HG03066 (cell line): ENCODE measurements at regions not wholly inside any gene's neighbourhood (a gene's known extent, or its start where the extent isn't known, plus 50 kb on each side); places are given as distances from the start of the nearest gene placed in this dataset.
"Not testable (repeated sequence)": the region's sequence is repeated elsewhere in the genome, so short reads cannot be mapped to it uniquely, and the experiment has no call there.

Experiments
- ATAC-seq: cut with Tn5 transposase; IDR thresholded peaks from one replicate; pipeline ENCODE4 v1.9.1; 2021; ENCODE audit warnings: low read depth; ENCODE audit not compliant: unreplicated experiment

DNA sequence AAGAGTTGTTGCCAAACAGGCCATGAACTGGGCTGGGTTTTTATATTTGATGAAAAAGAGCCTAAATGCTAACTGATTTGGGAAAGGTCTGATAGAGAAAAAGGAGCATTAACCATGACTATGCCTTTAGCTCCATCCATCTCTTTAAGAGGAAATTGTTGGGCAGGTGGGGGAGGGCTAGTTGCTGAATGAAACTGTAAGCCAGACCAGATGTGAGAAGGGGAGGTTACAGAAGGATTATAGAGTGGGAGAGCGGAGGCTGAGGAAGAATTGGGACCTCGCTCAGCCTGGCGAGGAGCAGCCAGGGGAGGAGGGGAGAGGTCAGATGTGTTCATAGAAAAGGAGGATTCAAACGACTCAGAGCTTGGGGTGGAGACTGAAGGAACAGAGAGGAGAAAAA lies 74.9 kb upstream of the OTUD4 start:
- ATAC-seq, result not testable (repeated sequence)

DNA sequence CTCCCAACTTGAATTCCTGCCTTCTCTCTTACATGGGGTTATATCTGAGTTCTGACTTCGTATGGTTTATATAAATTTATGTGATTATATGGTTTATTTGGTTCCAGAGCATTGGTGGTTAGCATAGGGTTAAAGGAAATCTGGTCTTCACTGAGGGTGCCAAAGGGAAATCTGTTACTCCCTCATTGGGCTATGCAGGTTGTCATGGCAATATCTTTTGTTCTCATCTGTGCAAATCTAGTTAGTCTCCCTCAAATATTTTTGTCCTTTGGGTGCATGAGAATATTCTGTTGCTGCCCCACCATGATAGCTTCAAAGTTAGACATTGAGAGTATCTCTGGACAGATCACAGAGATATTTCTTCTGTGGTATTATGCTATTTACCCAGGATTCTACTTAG lies 71.8 kb upstream of the OTUD4 start:
- no peak for ATAC-seq

DNA sequence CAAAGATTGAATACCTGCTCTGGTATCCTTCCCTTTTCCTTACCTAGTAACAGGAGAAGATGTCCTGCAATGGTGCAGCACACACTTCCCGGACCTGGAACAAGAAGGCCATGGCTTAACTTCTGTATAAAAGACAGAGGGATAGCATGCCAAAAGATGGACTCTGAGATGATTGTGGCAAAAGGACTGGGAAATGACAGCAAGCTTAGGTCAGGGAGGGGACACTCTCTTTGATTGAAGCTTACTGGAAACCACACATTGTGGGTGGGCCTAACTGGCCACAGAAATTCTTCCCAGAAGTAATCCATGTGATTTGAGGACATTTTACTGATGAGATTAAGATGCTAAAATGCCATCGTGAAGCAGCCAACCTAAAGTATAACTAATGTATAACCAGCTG lies 71.0 kb upstream of the OTUD4 start:
- no peak for ATAC-seq

DNA sequence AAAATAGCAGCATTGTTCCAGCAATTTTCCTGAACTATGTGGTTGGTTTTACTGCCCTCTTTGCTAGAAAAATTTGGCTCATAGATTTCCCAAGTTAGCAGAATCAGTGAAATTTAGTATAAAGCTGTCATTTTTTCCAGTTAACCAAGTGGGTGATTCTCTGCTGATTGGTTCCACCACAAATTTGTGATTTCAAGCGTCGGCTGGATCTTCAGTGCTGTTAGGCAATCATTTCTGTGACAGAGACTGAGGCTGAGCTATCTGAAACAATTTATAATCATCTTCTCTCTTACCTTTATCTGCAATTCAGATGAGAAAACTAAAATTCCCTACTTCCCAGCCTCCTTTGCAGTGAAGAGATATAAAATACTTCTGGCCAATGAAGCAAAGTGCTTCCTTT lies 68.6 kb upstream of the OTUD4 start:
- ATAC-seq, result no peak

DNA sequence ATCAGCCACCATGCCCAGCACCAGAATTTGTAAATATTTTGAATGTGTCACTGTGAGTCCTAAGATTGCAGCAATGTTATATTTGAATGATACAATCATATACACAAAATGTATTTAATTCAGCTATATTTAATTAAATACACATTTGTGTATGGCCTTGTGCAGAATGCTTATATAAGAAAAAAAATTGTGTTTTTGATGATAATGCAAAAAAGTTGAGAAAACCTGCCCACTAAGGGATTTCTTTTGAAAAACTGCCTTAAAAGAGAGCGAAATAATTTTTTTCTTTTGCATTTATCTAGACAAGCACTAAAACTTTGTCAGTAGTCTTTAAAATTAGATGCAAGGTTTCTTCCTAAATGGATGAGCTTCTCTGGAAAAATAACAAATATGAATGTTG lies 68.1 kb upstream of the OTUD4 start:
- no peak for ATAC-seq

- ATAC-seq, result peak; percentile 100
These were observed 53.8 kb upstream of the OTUD4 start for GRCh38 chr4:145234091-145234706.

DNA sequence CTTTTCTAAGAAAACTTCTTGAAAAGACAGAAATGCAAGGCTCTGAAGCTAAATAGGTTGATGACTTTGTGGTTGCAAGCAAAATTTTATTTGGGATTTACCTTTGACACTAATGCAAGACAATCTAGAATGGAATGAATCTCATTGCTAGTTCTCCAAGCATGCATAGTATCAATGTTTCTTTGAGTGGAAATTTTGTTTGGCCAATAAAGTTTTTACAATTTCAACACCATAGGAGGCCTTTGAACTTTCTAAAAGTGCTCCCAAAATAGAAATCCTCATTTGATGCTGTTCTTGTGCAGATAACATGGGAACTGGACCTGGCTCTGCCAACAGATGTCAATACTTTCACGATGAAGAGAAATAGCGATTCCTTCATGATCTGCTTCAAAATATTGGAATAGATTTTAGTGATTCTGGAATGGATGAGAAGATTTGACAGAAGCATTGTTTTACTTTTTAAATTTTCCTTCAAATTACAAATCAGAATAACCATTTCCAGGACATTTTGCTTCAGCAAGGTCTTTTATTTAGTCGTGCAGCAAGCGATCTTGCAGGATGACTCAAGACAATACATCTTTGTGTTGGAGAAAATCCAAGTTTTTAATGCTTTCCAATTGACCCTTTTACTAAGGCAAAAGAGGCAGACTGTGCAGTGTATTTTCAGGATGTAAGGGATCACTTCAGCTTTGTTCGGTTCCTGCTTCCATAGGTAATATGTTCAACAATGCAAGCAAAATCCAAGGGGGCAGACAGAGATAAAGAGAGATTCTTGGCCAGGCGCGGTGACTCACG lies 51.7 kb upstream of the OTUD4 start:
- ATAC-seq, result no peak

DNA sequence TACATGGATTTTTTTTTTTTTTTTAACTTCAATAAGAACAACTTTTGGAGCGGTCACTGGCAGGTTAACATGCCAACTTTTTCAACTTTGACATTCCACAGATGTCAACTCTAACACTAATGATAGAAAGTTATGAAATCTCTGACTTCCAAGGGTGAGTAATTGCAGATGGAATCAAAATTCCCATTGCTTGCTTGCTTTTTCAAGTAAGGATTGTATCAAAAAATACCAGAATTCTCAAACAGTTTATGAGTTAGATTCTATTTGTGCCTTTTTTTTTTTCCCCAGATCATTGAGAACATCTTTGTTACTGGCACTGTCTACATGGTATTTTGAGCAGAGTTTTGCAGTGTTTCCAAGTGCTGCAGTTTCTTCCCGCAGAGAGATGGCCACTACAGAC lies 50.3 kb upstream of the OTUD4 start:
- ATAC-seq, result no peak
